NCI-H1930 (cell line): ENCODE measurements at regions not wholly inside any gene's neighbourhood (a gene's known extent, or its start where the extent isn't known, plus 50 kb on each side); places are given as distances from the start of the nearest gene placed in this dataset.

ENCODE experiments used
- DNase-seq, 2 experiments: peaks; one replicate each; lab custom pipeline; 2025; lab: John Stamatoyannopoulos, UW

DNA sequence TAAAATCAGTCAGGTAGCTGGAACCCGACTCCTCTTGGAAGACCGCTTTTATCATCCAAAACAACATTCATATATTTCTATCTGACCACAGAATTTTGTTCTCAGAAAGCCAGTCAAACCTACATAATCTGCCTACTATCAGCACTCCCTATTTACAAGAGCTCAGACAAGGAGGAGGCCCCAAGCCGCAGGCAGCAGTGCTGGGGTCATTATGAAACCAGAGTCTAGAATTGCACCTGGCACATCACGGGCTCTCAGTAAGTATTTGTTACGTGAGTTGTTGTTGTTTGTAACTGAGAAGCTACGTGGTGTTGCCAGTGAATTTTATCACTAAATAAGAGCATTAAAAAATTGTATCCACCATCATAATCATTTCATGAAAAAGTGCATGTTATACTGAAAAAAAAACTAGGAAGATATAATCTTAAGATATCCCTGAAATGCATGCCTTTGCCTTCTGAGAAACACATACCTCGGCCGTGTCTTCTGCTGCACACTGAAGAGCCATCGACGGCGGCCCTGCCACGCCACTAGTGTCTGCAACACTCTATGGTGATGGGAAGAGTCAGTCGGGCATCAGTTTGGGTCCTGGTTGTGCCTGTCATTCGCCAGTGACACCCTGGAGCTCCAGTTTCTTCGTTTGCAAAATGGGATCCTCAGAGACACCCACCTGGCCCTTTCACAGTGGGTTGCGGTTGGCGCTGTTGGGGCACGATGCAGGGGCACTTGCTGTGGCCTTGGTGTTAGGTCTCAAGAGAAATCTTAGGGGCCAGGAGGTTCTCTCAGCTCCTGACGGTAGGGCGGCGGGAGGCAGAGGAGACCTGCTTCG lies 505.9 kb downstream of the EIPR1 start:
- no peak for DNase-seq

GRCh38 chr2:2870106-2870505 lies 507.5 kb downstream of the EIPR1 start:
- DNase-seq: no peak

DNA sequence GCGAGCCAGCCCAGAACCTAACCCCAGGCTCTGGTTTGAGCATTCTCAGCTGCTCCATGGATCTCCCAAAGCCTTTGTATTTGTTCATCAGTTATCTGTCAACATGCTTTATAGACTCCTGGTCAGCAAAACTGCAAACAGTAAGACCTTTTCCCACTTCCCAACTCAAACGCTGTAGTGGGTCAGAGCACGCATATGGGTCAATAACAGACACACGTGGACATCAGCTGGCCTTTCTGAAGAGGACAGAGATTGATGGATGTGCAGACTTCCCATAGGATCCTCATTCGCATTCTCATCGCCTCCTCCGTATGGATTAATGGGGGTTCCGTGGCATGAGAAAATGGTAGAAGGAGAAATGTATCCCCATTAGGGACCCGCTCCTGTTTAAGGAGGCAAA lies 508.1 kb downstream of the EIPR1 start:
- DNase-seq: no peak

DNA sequence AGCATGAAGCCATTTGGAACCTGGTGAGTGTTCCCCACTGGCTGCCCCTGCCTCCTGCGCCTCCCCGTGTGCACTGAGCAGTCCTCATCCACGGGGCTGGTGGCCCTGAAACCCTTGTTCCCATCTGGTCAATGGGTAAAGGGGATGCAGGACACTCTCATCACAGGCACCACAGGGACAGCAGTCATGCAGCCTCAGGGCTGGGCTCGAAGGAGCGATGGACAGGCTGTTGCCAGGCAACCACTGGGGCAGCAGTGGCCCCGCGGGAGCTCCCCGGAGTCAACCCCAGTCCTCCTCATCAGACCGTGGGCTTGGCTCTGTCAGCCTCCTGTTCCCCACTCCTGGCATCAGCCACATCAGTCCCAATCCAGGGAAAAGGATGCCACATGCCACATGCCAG lies 509.5 kb downstream of the EIPR1 start:
- DNase-seq: no peak

GRCh38 chr2:2867397-2867979 lies 510.1 kb downstream of the EIPR1 start:
- DNase-seq: no peak

GRCh38 chr2:2866459-2866858 lies 511.2 kb downstream of the EIPR1 start:
- no peak for DNase-seq

DNA sequence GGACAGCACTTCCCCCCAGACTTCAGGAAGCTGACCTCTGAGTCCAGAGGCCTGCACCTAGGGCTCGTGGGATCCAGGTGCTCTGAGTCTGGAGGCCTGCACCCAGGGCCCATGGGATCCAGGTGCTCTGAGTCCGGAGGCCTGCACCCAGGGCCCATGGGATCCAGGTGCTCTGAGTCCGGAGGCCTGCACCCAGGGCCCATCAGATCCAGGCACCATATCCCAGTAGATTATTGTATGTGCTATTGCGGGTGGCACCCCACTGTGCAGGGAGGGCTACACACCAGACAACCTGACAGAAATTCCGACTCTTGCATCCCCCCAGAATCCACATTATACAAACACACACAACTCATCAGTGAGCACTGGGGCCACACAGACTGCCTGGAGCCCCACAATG lies 515.2 kb downstream of the EIPR1 start:
- no peak for DNase-seq

GRCh38 chr2:2861666-2862240 lies 515.9 kb downstream of the EIPR1 start:
- DNase-seq: no peak

GRCh38 chr2:2860589-2861300 lies 516.9 kb downstream of the EIPR1 start:
- DNase-seq: no peak

DNA sequence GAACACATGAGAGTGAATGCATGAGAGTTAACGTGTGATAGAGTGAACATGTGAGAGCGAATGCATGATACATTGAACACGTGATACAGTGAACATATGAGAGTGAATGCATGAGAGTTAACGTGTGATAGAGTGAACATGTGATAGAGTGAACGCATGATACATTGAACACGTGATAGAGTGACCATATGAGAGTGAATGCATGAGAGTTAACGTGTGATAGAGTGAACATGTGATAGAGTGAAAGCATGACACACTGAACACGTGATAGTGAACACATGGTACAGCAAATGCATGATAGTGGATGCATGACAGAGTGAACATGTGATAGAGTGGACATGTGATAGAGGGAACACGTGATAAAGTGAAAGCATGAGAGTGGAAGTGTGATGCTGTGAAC lies 517.9 kb downstream of the EIPR1 start:
- no peak for DNase-seq

DNA sequence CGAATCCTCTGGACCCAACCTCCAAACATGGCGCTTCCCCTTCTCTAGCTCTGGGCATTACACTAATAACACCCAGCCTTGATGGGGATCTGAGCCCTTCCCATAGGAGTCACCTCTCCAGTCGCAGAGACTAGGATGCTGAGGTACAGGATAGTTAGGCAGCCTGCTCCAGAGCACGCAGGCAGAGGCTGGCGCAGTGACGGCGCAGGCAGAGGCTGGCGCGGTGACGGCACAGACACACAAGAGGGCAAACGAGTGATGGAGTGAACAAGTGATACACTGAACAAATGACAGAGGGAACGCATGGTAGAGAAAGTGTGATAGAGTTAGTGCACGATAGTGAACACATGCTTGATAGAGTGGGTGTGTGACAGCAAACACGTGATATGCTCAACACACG lies 518.5 kb downstream of the EIPR1 start:
- no peak for DNase-seq

GRCh38 chr2:2856723-2857415 lies 520.7 kb downstream of the EIPR1 start:
- no peak for DNase-seq

DNA sequence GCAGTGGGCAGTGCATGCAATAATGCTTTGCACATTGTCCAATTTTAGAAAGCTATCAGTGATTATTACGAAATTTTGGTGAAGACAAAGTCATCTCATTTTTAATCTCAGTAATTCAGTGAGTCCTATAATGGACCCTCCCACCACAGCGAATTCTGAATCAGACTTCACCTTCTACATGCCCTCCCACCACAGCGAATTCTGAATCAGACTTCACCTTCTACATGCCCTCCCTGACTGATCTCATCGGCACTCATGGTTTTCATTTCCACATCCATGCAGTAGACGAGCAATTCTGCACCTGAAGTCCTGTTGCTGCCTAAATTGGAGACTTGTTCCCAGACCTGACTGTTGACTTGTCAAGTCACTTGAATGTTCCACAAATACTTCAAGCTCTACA lies 522.3 kb downstream of the EIPR1 start:
- no peak for DNase-seq

GRCh38 chr2:2853346-2853745 lies 522.3 kb upstream of the MYT1L start:
- DNase-seq: no peak

GRCh38 chr2:2851806-2852777 lies 521.0 kb upstream of the MYT1L start:
- no peak for DNase-seq

DNA sequence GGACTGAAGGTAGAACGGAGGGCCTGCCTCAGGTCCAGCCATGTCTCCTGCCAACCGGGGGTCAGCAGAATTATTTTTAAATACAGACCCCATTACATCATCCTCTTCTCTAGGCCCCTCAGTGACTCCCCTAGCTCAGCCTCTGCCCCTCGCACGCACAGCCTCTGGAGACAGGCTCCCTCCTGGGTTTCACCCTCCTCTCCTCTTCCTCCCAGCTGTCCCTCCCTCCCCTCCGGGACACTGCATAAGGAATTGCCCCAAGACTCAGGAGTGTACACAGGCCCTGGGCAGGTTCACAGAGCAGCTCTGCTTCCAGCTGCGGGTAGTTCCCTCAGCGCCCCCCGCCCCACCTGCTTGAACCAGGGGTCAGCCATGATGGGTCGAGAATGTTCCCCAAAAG lies 520.2 kb upstream of the MYT1L start:
- DNase-seq: no peak

GRCh38 chr2:2850859-2851258 lies 519.8 kb upstream of the MYT1L start:
- no peak for DNase-seq

DNA sequence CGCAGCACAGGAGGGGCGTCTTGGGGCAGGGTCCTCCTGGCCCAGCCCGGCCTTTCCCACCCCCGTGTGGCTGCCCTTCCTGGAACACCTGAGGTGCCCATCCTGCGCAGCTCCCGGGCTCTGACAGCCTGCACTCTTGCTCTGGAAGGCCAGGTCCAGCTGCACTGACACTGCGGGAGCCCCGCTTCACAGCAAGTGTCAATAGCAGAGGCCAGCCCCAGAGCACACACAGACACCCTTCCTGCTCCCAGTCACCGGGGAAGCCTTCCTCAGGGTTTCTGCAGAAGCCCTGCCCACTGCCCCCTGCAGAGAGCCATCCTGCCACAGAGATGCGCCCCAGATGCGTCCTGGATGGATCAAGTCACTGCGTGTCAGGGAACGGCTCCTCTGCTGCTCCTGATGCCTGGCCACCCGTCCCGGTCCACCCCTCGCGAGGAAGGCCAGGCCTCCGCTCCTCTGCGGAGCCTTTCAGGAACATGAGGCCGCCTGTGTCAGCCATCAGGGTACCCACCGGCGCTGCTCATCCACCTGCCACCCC lies 519.2 kb upstream of the MYT1L start:
- DNase-seq: no peak

GRCh38 chr2:2849464-2850217 lies 518.6 kb upstream of the MYT1L start:
- no peak for DNase-seq
